Ovary (tissue), 3 donors: ENCODE measurements at regions not wholly inside any gene's neighbourhood (a gene's known extent, or its start where the extent isn't known, plus 50 kb on each side); places are given as distances from the start of the nearest gene placed in this dataset.
"Not testable (repeated sequence)": the region's sequence is repeated elsewhere in the genome, so short reads cannot be mapped to it uniquely, and the experiment has no call there.

Experiments used
- POLR2A ChIP-seq: fragments of 450-650 bp; IDR thresholded peaks from one replicate; pipeline ENCODE4 v1.6.1; 2017; ENCODE audit warnings: antibody characterized with exemption, mild to moderate bottlenecking, moderate library complexity
- TF ChIP-seq, protein P1 (sequence below), 3 donors: fragments of 450-650 bp in 2 of 3; fragments of 200-600 bp in 1 of 3; IDR thresholded peaks; one replicate each; pipeline versions ENCODE4 v1.5.1 to v1.8.0; 2016 to 2022; ENCODE audit warnings: antibody characterized with exemption in 3 of 3, mild to moderate bottlenecking in 1 of 3
- donor health status: DM: no; HTN: no; CAD: no.

DNA sequence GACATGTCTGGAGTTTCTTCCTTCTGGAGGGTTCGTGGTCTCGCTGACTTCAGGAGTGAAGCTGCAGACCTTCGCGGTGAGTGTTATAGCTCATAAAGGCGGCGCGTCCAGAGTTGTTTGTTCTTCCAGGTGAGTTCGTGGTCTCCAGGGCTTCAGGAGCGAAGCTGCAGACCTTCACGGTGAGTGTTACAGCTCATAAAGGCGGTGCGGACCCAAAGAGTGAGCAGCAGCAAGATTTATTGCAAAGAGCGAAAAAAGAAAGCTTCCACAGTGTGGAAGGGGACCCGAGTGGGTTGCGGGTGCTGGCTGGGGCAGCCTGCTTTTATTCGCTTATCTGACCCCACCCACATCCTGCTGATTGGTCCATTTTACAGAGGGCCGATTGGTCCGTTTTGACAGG, 784.2 kb upstream of the FBXO33 start:
- TF ChIP-seq, protein P1, sequence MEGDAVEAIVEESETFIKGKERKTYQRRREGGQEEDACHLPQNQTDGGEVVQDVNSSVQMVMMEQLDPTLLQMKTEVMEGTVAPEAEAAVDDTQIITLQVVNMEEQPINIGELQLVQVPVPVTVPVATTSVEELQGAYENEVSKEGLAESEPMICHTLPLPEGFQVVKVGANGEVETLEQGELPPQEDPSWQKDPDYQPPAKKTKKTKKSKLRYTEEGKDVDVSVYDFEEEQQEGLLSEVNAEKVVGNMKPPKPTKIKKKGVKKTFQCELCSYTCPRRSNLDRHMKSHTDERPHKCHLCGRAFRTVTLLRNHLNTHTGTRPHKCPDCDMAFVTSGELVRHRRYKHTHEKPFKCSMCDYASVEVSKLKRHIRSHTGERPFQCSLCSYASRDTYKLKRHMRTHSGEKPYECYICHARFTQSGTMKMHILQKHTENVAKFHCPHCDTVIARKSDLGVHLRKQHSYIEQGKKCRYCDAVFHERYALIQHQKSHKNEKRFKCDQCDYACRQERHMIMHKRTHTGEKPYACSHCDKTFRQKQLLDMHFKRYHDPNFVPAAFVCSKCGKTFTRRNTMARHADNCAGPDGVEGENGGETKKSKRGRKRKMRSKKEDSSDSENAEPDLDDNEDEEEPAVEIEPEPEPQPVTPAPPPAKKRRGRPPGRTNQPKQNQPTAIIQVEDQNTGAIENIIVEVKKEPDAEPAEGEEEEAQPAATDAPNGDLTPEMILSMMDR (IDR thresholded peaks at IDR 0.05): not testable (repeated sequence)
- not testable (repeated sequence) for TF ChIP-seq POLR2A
